WI38 (cell line): ENCODE measurements at regions not wholly inside any gene's neighbourhood (a gene's known extent, or its start where the extent isn't known, plus 50 kb on each side); places are given as distances from the start of the nearest gene placed in this dataset.

Experiments
- H3K4me3 ChIP-seq: 2 replicates; pipeline ENCODE4 v1.5.1; 2011; ENCODE audit warnings: low read depth, mild to moderate bottlenecking, control low read depth, low read length
- TF ChIP-seq, protein P1 (sequence below): IDR thresholded peaks from 2 replicates; pipeline ENCODE4 v1.5.1; 2012; ENCODE audit warnings: low read depth, mild to moderate bottlenecking, control low read depth, low read length

DNA sequence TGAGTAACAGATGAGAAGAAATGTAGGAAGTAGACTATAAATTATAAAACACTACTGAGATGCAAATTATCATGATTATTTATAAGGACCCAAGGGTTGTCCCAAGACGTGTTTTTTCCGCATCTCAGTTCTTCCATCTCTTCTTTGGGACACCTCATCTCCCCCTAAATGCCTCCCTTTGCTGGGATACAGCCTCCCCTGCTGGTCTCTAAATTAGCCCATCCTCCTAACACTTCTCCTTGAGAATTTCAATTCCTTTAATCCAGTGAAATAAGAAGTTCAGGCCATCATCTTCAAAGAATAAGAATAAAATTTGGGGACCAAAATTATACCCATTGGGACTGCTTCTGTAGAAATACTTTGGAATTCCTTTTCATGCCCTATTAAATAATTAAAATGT lies 667.0 kb downstream of the BCL11B start:
- TF ChIP-seq, protein P1, sequence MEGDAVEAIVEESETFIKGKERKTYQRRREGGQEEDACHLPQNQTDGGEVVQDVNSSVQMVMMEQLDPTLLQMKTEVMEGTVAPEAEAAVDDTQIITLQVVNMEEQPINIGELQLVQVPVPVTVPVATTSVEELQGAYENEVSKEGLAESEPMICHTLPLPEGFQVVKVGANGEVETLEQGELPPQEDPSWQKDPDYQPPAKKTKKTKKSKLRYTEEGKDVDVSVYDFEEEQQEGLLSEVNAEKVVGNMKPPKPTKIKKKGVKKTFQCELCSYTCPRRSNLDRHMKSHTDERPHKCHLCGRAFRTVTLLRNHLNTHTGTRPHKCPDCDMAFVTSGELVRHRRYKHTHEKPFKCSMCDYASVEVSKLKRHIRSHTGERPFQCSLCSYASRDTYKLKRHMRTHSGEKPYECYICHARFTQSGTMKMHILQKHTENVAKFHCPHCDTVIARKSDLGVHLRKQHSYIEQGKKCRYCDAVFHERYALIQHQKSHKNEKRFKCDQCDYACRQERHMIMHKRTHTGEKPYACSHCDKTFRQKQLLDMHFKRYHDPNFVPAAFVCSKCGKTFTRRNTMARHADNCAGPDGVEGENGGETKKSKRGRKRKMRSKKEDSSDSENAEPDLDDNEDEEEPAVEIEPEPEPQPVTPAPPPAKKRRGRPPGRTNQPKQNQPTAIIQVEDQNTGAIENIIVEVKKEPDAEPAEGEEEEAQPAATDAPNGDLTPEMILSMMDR: no peak

DNA sequence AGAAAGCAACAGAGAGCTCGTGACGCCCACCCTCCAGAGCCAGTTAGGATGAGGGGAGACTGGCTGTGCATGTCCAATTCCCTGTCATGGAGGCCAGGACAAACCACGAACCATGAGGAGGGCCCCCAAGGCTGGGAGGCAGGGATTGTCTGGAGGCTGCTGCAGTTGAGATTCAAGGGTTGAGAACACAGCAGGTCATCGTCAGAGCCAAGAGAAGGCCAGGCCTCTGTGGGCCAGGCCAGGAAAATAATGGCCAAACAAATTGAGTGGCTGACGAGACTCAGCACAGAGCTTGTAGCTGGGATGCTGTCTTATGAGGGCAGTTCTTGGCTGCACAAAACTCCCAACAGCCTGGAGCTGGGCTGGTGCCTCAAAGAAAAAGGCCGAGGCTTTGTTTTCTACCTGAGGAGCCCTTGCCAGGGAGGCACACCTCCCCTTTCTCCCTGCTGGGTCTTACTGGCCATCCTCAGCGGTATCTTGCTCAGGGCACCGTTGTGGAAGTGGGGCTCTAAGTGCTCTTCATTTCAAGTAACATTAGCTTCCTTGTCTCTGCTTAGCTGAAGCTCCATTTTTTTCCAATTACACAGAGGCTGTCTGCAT lies 665.9 kb downstream of the BCL11B start:
- no peak overlapping the region for H3K4me3 ChIP-seq
- TF ChIP-seq, protein P1: no peak

More for the DNA sequence above, 667.0 kb downstream of the BCL11B start:
- H3K4me3 ChIP-seq: no peak overlapping the region

DNA sequence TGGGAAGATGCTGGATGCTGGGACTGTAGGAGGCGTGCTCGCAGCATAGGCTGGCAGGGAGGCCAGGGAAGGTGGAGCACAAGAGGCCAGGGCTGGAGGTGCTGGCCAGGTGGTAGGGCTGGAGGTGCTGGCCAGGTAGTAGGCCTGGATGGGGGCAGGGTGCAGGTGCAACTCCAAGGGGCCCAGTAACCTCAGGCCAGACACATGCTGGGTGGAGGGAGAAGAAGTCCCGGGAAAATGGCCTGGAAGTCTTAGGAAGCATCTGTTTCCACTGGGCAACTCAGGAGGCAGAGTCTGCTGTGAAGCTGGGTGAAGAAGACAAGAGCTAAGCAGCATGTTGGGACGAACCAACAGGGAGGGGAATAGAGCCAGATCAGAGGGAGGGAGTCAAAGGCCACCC lies 665.2 kb downstream of the BCL11B start:
- TF ChIP-seq, protein P1: no peak
- H3K4me3 ChIP-seq: no peak overlapping the region

DNA sequence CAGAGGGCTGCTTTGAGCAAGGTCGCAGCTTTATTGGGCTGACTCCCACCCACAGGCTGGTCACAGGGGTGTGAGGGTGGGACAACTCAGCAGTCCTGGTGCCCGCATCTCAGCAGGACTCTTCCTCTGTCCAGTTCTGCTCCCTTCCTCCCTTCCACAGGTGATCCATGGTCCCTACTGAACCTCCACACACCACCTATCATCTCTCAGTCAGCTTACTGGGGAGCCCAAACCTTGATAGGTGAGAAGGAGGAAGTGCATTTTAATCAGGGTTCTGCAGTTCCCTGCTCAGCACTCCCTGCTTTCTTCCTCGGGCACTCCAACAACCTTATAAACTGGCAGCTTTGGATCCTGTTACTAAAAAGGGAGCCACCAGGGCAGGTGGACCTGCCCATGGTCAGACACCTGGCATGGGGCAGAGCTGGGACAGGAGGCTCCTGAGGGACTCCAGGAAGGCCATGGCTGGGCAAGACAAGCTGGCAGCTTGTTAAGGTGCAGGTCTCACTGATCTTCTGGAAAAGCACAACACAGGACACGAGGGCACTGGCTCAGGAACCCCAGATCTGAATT lies 664.6 kb downstream of the BCL11B start:
- TF ChIP-seq, protein P1: no peak
- no peak overlapping the region for H3K4me3 ChIP-seq

DNA sequence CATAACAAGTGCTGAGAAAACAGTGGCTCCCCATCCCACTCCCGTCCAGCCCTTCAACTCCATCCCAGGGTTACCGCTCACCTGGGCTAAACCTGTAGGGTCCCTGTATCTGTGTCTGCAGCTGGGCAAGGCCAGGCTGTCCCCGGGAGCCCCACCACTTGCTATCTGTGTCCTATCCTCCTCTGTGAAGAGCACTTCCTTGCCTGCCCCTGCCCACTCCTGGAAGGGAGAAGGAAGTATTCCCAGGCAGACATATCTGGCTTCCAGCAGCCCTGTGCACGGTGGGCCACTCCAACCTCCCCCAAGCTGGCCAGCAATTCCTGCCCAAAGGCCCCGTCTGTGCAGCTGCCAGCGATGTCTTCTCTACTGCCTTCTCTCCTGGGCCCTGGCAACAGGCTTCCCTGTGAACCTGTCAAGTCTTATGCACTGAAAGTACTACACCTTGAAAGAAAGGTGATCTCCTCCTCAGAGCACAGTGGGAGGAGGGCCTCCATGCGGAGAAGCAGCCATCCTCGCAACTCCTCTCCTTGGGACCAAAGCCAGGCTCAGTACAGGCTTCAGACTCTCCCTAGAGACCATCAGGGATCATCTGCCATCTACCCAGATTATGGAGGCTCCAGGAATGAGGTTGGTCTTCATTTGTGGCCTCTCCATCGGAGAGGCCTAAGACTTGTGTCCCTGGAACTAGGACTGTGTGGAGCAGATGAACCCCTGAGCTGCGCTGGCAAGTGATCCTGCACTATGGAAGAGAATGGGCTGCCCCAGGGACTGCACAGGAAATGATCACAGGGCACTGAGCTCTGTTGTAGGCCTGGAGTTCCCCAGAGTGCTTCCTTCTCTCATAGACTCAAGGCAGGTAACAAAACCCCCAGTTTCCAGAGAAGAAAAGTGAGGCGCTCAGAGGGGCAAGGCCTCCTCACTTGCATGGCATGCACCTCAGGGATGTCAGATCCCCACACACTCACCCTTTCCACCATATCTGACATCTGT lies 663.6 kb downstream of the BCL11B start:
- H3K4me3 ChIP-seq: no peak overlapping the region
- TF ChIP-seq, protein P1: no peak

DNA sequence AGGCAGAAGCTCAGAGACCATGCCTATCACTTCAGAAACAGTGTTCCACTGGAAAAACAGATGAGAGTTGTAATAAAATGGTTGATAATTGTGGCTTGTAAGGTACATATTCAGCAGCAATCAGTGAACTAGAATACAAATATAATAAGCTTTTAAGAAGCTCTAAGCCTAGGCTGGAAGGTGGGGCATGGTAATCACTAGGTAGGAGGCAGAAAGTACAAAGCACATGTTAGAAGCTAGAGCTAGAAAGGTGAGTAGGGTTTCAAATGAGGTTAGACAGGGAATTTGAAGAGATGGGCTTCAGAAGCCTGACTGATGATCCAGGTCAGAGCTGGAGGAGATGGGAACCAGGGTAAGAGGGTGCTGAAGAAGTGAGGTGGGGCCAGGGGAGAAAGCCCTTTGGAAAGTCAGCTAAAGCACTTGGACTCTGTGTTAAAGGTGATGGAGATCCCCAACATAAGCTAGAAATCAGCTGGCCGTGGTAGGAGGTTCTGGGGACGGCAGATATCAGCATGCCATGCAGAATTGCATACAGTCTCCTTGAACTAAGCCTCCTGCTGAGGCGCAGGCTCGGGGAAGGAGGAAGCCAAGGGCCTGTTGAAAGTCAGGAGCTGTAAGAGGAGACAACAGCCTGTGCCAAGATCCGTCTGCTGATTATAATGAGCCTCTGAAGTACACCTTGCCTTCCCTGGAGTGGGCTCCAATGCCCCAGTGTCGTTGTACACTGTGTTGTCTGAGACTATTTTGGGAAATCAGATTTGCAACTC lies 659.4 kb downstream of the BCL11B start:
- TF ChIP-seq, protein P1: no peak
- no peak overlapping the region for H3K4me3 ChIP-seq
